ENCODE measurements at regions not wholly inside any gene's neighbourhood (a gene's known extent, or its start where the extent isn't known, plus 50 kb on each side); places are given as distances from the start of the nearest gene placed in this dataset.

DNA sequence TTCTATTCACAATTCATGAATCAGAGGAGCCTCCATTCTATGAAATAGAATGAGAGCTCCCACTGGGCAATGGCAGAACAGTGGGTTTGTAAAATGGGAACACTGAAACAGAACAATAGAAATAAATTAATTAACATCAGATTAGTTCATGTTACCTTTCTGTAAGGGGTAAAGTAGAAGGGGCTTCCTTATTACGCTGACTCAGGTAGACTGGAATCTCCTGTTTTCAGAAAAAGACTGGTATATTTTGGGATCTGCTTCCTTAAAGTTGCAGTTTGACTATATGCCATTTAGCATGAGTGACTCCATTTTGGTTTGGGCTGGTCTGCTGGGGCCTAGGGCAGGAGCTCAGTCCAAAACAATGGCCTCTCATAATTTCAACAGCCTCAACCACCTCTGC is 52.8 kb upstream of the ZFAND3 start:
- Histone ChIP-seq H3K27me3 (no peaks in the 10 kb centered on the region), H3K4me3 (no peak overlapping the region), H3K27ac (no peak overlapping the region), H3K9me3 (no peaks in the 10 kb centered on the region), H3K36me3 (no peaks in the 10 kb centered on the region), H3K4me1 (no peaks in the 10 kb centered on the region)
- DNase-seq (no peak), ATAC-seq (no peak)
- no peak for TF ChIP-seq CTCF (IDR thresholded peaks at IDR 0.05)
- intact Hi-C loops (cut with DNase I) = no loop called here

DNA sequence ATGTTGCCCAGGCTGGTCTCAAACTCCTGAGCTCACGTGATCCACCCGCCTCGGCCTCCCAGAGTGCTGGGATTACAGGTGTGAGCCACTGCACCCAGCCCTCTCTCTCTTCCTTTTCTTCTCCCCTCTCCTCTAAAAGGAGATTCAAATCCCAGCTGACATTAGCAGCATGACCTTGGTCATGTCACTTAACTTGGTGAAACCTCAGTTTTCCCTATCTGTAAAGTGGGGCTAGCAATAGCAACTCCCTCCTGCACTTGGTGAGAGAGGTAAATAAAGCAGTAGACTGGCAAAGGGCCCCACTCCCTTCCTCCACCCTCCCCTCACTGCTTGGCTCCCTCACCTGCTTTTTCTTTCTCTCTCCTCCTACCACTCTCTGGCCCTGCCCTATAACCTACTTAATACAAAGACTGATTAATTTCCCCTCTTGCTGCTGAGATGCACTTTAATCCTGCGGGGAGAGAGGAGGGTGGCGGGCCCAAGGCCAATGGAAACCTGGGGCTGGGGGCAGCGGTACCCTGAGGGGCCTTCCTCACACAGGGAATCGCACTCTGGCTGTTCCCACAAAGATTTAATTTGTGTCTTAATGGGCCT is 54.2 kb upstream of the ZFAND3 start:
- Histone ChIP-seq H3K36me3 (no peaks in the 10 kb centered on the region), H3K27me3 (no peaks in the 10 kb centered on the region), H3K27ac (no peak overlapping the region), H3K4me3 (no peak overlapping the region), H3K9me3 (no peaks in the 10 kb centered on the region), H3K4me1 (no peaks in the 10 kb centered on the region)
- intact Hi-C loops (cut with DNase I) = no loop called here
- no peak for TF ChIP-seq CTCF (IDR thresholded peaks at IDR 0.05)
- no peak for ATAC-seq
- no peak for DNase-seq

DNA sequence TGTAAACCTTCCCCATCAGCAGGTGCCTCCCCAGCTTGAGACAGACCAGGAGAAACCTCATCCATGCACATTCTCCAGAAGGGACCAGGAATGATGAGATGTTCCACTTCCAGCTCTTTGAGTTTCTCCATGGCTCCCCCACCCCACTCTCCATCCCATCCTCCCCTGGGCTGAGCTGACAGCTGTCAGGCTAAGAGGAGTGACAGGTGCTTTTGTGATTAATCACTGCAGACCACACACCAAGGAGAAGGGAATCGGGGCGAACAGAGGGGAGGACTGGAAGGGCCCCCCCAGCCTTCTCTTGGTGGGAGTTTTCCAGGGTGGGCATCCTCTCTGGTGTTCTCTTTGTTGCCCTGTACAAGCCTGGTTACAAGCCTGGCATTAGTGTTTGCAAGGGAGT is 56.1 kb upstream of the ZFAND3 start:
- no peak for TF ChIP-seq CTCF (IDR thresholded peaks at IDR 0.05)
- H3K9me3 ChIP-seq = no peaks in the 10 kb centered on the region
- no peaks in the 10 kb centered on the region for H3K36me3 ChIP-seq
- H3K4me3 ChIP-seq = no peak overlapping the region
- ATAC-seq = no peak
- H3K27ac ChIP-seq = no peak overlapping the region
- H3K27me3 ChIP-seq = no peaks in the 10 kb centered on the region
- intact Hi-C loops (cut with DNase I) = no loop called here
- no peaks in the 10 kb centered on the region for H3K4me1 ChIP-seq
- DNase-seq = no peak

DNA sequence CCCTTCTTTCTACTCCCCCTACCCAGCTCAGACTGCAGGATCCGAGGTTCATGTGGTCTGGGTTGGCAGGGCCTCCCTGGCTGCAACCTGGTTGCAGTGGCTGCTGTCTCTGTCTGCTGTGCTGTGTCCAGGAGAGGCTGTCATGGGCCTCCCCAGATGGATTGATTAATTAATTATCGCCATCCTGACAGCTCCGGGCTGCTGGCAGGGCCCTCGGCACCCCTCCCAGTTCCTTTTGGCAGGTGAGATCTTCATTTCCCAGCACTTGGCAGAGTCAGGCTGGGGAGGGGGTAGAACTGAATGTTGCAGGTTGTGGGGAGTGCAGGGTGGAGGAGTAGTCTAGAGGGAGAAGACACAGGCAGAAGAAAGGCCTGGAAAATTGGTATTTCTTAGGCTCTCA is 56.7 kb upstream of the ZFAND3 start:
- H3K27ac ChIP-seq = no peak overlapping the region
- intact Hi-C loops (cut with DNase I) = no loop called here
- H3K4me3 ChIP-seq = no peak overlapping the region

GRCh38 chr6:37761554-37762271 is 57.8 kb upstream of the ZFAND3 start:
- intact Hi-C loops (cut with DNase I) = no loop called here
- no peak overlapping the region for H3K4me3 ChIP-seq
- H3K27me3 ChIP-seq = no peaks in the 10 kb centered on the region
- H3K36me3 ChIP-seq = no peaks in the 10 kb centered on the region
- H3K4me1 ChIP-seq = no peaks in the 10 kb centered on the region
- H3K9me3 ChIP-seq = no peaks in the 10 kb centered on the region
- no peak overlapping the region for H3K27ac ChIP-seq
- no peak for ATAC-seq
- no peak for DNase-seq
- TF ChIP-seq CTCF (IDR thresholded peaks at IDR 0.05) = no peak

More for the DNA sequence above, 56.7 kb upstream of the ZFAND3 start:
- no peaks in the 10 kb centered on the region for H3K9me3 ChIP-seq
- H3K4me1 ChIP-seq = no peaks in the 10 kb centered on the region
- no peaks in the 10 kb centered on the region for H3K36me3 ChIP-seq
- no peak for DNase-seq
- TF ChIP-seq CTCF (IDR thresholded peaks at IDR 0.05) = no peak
- no peak for ATAC-seq
- H3K27me3 ChIP-seq = no peaks in the 10 kb centered on the region
